ENCODE measurements at regions not wholly inside any gene's neighbourhood (a gene's known extent, or its start where the extent isn't known, plus 50 kb on each side); places are given as distances from the start of the nearest gene placed in this dataset.

GRCh38 chr6:30832864-30833263, 51.5 kb upstream of the DDR1 start:
- no peak overlapping the region for H3K27ac Mint-ChIP-seq
- CTCF ChIA-PET = interaction anchor here (0.7 to 3.3 kb wide), 2 partner anchors 45 to 254 kb away, joined by 3 to 17 read pairs; no protein-coding TSS in a partner anchor

GRCh38 chr6:30830438-30830837, 53.9 kb upstream of the DDR1 start:
- H3K4me3 Mint-ChIP-seq = peak overlapping the region; percentile 83
- ChIA-PET POLR2A (interaction anchor here (0.6 to 2.2 kb wide), 10 partner anchors 10 to 216 kb away, joined by 3 to 10 read pairs (median 4); partner anchors contain the start of genes FLOT1, IER3 and MDC1), CTCF (interaction anchor here (0.6 to 5.6 kb wide), 18 partner anchors 8 to 364 kb away, joined by 3 to 63 read pairs (median 6); partner anchors contain the start of genes DHX16, GTF2H4, IER3 and VARS2)
- no peaks in the 10 kb centered on the region for H3K9me3 Mint-ChIP-seq
- H3K4me1 Mint-ChIP-seq (ENCODE audit: low read depth) = peaks cover 63% of the 10 kb centered on the region
- H3K27me3 Mint-ChIP-seq = no peaks in the 10 kb centered on the region
- H3K27ac Mint-ChIP-seq = peak overlapping the region; percentile 96
- DNase-seq = no peak
- H3K36me3 Mint-ChIP-seq = peaks cover 3% of the 10 kb centered on the region
- intact Hi-C loops (cut with micrococcal nuclease) = no loop called here

More at GRCh38 chr6:30832864-30833263, 51.5 kb upstream of the DDR1 start:
- POLR2A ChIA-PET = no interaction called here
- Mint-ChIP-seq H3K4me1 (ENCODE audit: low read depth) (peaks cover 48% of the 10 kb centered on the region), H3K4me3 (no peak overlapping the region), H3K27me3 (no peaks in the 10 kb centered on the region), H3K9me3 (no peaks in the 10 kb centered on the region), H3K36me3 (peaks cover 1% of the 10 kb centered on the region)
- DNase-seq = no peak
- intact Hi-C loops (cut with micrococcal nuclease) = no loop called here

GRCh38 chr6:30829639-30830255, 54.6 kb upstream of the DDR1 start:
- H3K27ac Mint-ChIP-seq = peak overlapping the region; percentile 96
- intact Hi-C loops (cut with micrococcal nuclease) = loop anchor here (2.0 kb wide), 2 partner anchors 85 to 257 kb away; partner anchors contain the start of gene VARS2
- H3K27me3 Mint-ChIP-seq = no peaks in the 10 kb centered on the region
- ChIA-PET CTCF (interaction anchor here (0.6 to 5.6 kb wide), 23 partner anchors 7 to 376 kb away, joined by 3 to 63 read pairs (median 6); partner anchors contain the start of genes DHX16, GTF2H4, IER3 and VARS2), POLR2A (interaction anchor here (0.6 to 2.2 kb wide), 11 partner anchors 10 to 215 kb away, joined by 3 to 10 read pairs (median 5); partner anchors contain the start of genes FLOT1, IER3, MDC1 and VARS2)
- no peaks in the 10 kb centered on the region for H3K9me3 Mint-ChIP-seq
- H3K4me3 Mint-ChIP-seq = peak overlapping the region; percentile 83
- H3K4me1 Mint-ChIP-seq (ENCODE audit: low read depth) = peaks cover 60% of the 10 kb centered on the region
- peaks cover 3% of the 10 kb centered on the region for H3K36me3 Mint-ChIP-seq
- peak; percentile 51 for DNase-seq

- Mint-ChIP-seq H3K27me3 (no peaks in the 10 kb centered on the region), H3K36me3 (peaks cover 3% of the 10 kb centered on the region), H3K9me3 (no peaks in the 10 kb centered on the region), H3K4me3 (peak overlapping the region; percentile 83), H3K27ac (peak overlapping the region; percentile 96), H3K4me1 (ENCODE audit: low read depth) (peaks cover 59% of the 10 kb centered on the region)
- no peak for DNase-seq
- CTCF ChIA-PET = interaction anchor here (0.6 to 5.6 kb wide), 32 partner anchors 8 to 375 kb away, joined by 3 to 63 read pairs (median 4); partner anchors contain the start of genes DDR1, GTF2H4, IER3 and VARS2
- POLR2A ChIA-PET = interaction anchor here (1.0 to 2.2 kb wide), 10 partner anchors 9 to 94 kb away, joined by 3 to 10 read pairs (median 6); partner anchors contain the start of genes DDR1, IER3 and VARS2
- intact Hi-C loops (cut with micrococcal nuclease) = loop anchor here (2.0 kb wide), 2 partner anchors 86 to 258 kb away; partner anchors contain the start of gene VARS2
Measured at GRCh38 chr6:30829033-30829432, 55.3 kb upstream of the DDR1 start.

- POLR2A ChIA-PET = interaction anchor here (1.0 to 2.2 kb wide), 7 partner anchors 9 to 93 kb away, joined by 3 to 10 read pairs (median 6); partner anchors contain the start of genes DDR1, IER3 and VARS2
- Mint-ChIP-seq H3K27me3 (no peaks in the 10 kb centered on the region), H3K9me3 (no peaks in the 10 kb centered on the region), H3K36me3 (peaks cover 6% of the 10 kb centered on the region), H3K4me1 (ENCODE audit: low read depth) (peaks cover 65% of the 10 kb centered on the region), H3K27ac (peak overlapping the region; percentile 96), H3K4me3 (peak overlapping the region; percentile 83)
- CTCF ChIA-PET = interaction anchor here (0.6 to 5.6 kb wide), 35 partner anchors 8 to 375 kb away, joined by 3 to 63 read pairs (median 4); partner anchors contain the start of genes DDR1, GTF2H4, IER3 and VARS2
- intact Hi-C loops (cut with micrococcal nuclease) = loop anchor here (1.0 to 2.0 kb wide), 5 partner anchors 9 to 259 kb away; partner anchors contain the start of gene VARS2
- peak; percentile 90 for DNase-seq
Measured at GRCh38 chr6:30828027-30828962, 56.0 kb upstream of the DDR1 start.

- peak overlapping the region; percentile 96 for H3K27ac Mint-ChIP-seq
- DNase-seq = peak; percentile 58
- no peak overlapping the region for H3K4me3 Mint-ChIP-seq
- peaks cover 7% of the 10 kb centered on the region for H3K36me3 Mint-ChIP-seq
- intact Hi-C loops (cut with micrococcal nuclease) = no loop called here
- CTCF ChIA-PET = interaction anchor here (0.6 to 5.6 kb wide), 13 partner anchors 7 to 260 kb away, joined by 3 to 63 read pairs (median 10); partner anchors contain the start of genes GTF2H4, IER3 and VARS2
- no peaks in the 10 kb centered on the region for H3K27me3 Mint-ChIP-seq
- peaks cover 76% of the 10 kb centered on the region for H3K4me1 Mint-ChIP-seq (ENCODE audit: low read depth)
- no peaks in the 10 kb centered on the region for H3K9me3 Mint-ChIP-seq
- POLR2A ChIA-PET = interaction anchor here (0.7 to 2.2 kb wide), 4 partner anchors 7 to 90 kb away, joined by 3 to 10 read pairs (median 6); partner anchors contain the start of gene VARS2
Measured at GRCh38 chr6:30826961-30827342, 57.4 kb upstream of the DDR1 start.

- Mint-ChIP-seq H3K4me1 (ENCODE audit: low read depth) (peaks cover 76% of the 10 kb centered on the region), H3K36me3 (peaks cover 9% of the 10 kb centered on the region), H3K27me3 (no peaks in the 10 kb centered on the region), H3K4me3 (no peak overlapping the region), H3K9me3 (no peaks in the 10 kb centered on the region), H3K27ac (peak overlapping the region; percentile 24)
- intact Hi-C loops (cut with micrococcal nuclease) = no loop called here
- no peak for DNase-seq
- ChIA-PET CTCF (interaction anchor here (1.4 kb wide), 1 partner anchor 262 kb away, joined by 3 read pairs; no protein-coding TSS in a partner anchor), POLR2A (no interaction called here)
Measured at GRCh38 chr6:30824698-30825097, 59.6 kb upstream of the DDR1 start.

GRCh38 chr6:30823534-30823865, 60.8 kb upstream of the DDR1 start:
- Mint-ChIP-seq H3K4me1 (ENCODE audit: low read depth) (peaks cover 76% of the 10 kb centered on the region), H3K4me3 (no peak overlapping the region), H3K9me3 (no peaks in the 10 kb centered on the region), H3K27ac (peak overlapping the region; percentile 57), H3K36me3 (peaks cover 9% of the 10 kb centered on the region), H3K27me3 (no peaks in the 10 kb centered on the region)
- no peak for DNase-seq
- CTCF ChIA-PET = interaction anchor here (0.7 to 5.3 kb wide), 5 partner anchors 55 to 263 kb away, joined by 3 to 39 read pairs (median 7); partner anchors contain the start of genes FLOT1, IER3 and VARS2
- POLR2A ChIA-PET = no interaction called here
- intact Hi-C loops (cut with micrococcal nuclease) = no loop called here

- Mint-ChIP-seq H3K36me3 (peaks cover 9% of the 10 kb centered on the region), H3K4me1 (ENCODE audit: low read depth) (peaks cover 76% of the 10 kb centered on the region), H3K27me3 (no peaks in the 10 kb centered on the region), H3K27ac (peak overlapping the region; percentile 78), H3K4me3 (no peak overlapping the region), H3K9me3 (no peaks in the 10 kb centered on the region)
- intact Hi-C loops (cut with micrococcal nuclease) = no loop called here
- POLR2A ChIA-PET = interaction anchor here (0.6 to 4.2 kb wide), 7 partner anchors 12 to 164 kb away, joined by 3 to 33 read pairs (median 4); partner anchors contain the start of genes IER3 and VARS2
- no peak for DNase-seq
- CTCF ChIA-PET = interaction anchor here (0.6 to 5.3 kb wide), 34 partner anchors 8 to 746 kb away, joined by 3 to 39 read pairs (median 5); partner anchors contain the start of genes DDR1, FLOT1, IER3 and VARS2
Measured at GRCh38 chr6:30821862-30822784, 62.2 kb upstream of the DDR1 start.

GRCh38 chr6:30820193-30820592, 64.1 kb upstream of the DDR1 start:
- POLR2A ChIA-PET = interaction anchor here (0.5 to 4.5 kb wide), 12 partner anchors 8 to 135 kb away, joined by 3 to 33 read pairs (median 7); partner anchors contain the start of gene IER3
- no peak for DNase-seq
- H3K9me3 Mint-ChIP-seq = peaks cover under 1% of the 10 kb centered on the region
- intact Hi-C loops (cut with micrococcal nuclease) = no loop called here
- H3K27ac Mint-ChIP-seq = peak overlapping the region; percentile 95
- no peaks in the 10 kb centered on the region for H3K27me3 Mint-ChIP-seq
- peaks cover 10% of the 10 kb centered on the region for H3K36me3 Mint-ChIP-seq
- peak overlapping the region; percentile 6 for H3K4me3 Mint-ChIP-seq
- CTCF ChIA-PET = interaction anchor here (0.6 to 5.3 kb wide), 23 partner anchors 9 to 271 kb away, joined by 3 to 39 read pairs (median 6); partner anchors contain the start of genes FLOT1, IER3 and VARS2
- H3K4me1 Mint-ChIP-seq (ENCODE audit: low read depth) = peaks cover 84% of the 10 kb centered on the region
